K562 (cell line): ENCODE measurements at regions not wholly inside any gene's neighbourhood (a gene's known extent, or its start where the extent isn't known, plus 50 kb on each side); places are given as distances from the start of the nearest gene placed in this dataset.

Experiments used
- ATAC-seq: fragments of 200-7000 bp; cut with Tn5 transposase; 3 replicates; pipeline ENCODE4 v1.9.1; 2020; ENCODE audit warnings: moderate library complexity
- BruUV-seq: library from RNA; stranded (reverse); fragments of 400-500 nt; replicated peaks from 2 replicates; lab custom pipeline; 2021; lab: Mats Ljungman, UMichigan
- CTCF ChIA-PET: fragments of 300-600 bp; formaldehyde crosslinking; extraction: SDS; loops from one replicate; lab custom pipeline; 2021; ENCODE audit warnings: low intra/inter-chr PET ratio; lab: Yijun Ruan, JAX
- POLR2A ChIA-PET: fragments of 300-600, 350-650 bp; sonication (Branson Sonifier 250); formaldehyde crosslinking; extraction: SDS; loops from one replicate; lab custom pipeline; 2021; ENCODE audit warnings: antibody characterized with exemption, inconsistent platforms; lab: Yijun Ruan, JAX
- DNase-seq, 4 experiments: peaks; one replicate each; pipeline versions ENCODE4 v3.0.0 to v3.0.0-alpha.2; 2011 to 2018; ENCODE audit warnings: low spot score in 3 of 4, mixed read lengths in 3 of 4; ENCODE audit errors: extremely low read depth in 1 of 4
- FAIRE-seq: peaks from 2 replicates; lab custom pipeline; 2011; peaks lifted over from hg19 to GRCh38; lab: Jason Lieb, UNC
- H2AFZ ChIP-seq: 2 replicates; pipeline ENCODE4 v1.6.0; 2011; ENCODE audit warnings: low read depth, low read length, control low read depth, inconsistent platforms
- H3K27ac ChIP-seq: fragments of 200-600 bp; 3 replicates; pipeline ENCODE4 v1.8.0; 2011; ENCODE audit warnings: low read depth, mild to moderate bottlenecking, control low read depth, inconsistent platforms, low read length, moderate library complexity, mixed read lengths; ENCODE audit errors: extremely low read depth
- H3K27me3 ChIP-seq, 2 experiments: fragments of 300-600 bp in 1 of 2; 2 replicates in 1 of 2; 3 replicates in 1 of 2; pipeline versions ENCODE4 v1.6.0 to v1.8.0; 2011; ENCODE audit warnings: inconsistent platforms in 2 of 2, low read length in 2 of 2, mild to moderate bottlenecking in 1 of 2, mixed read lengths in 1 of 2, moderate library complexity in 1 of 2; ENCODE audit not compliant: control insufficient read depth in 2 of 2, insufficient read depth in 2 of 2
- H3K36me3 ChIP-seq: fragments of 300-600 bp; 3 replicates; pipeline ENCODE4 v1.8.0; 2011; ENCODE audit warnings: mild to moderate bottlenecking, low read length, inconsistent platforms; ENCODE audit not compliant: control insufficient read depth, insufficient read depth
- H3K4me1 ChIP-seq, 2 experiments: fragments of 200-600 bp in 1 of 2; replicated peaks in 1 of 2; 2 replicates in 1 of 2; 3 replicates in 1 of 2; pipeline versions ENCODE4 v1.5.1 to v1.8.0; 2011; ENCODE audit warnings: inconsistent platforms in 2 of 2, low read length in 2 of 2, mild to moderate bottlenecking in 1 of 2, mixed read lengths in 1 of 2, moderate library complexity in 1 of 2; ENCODE audit not compliant: control insufficient read depth in 2 of 2, insufficient read depth in 2 of 2
- H3K4me2 ChIP-seq: 2 replicates; pipeline ENCODE4 v1.6.1; 2011; ENCODE audit warnings: low read length, control low read depth, inconsistent platforms, mixed read lengths; ENCODE audit not compliant: insufficient read depth
- H3K4me3 ChIP-seq: fragments of 200-600 bp; sonication (generic), shearing (Covaris generic); 2 replicates; pipeline ENCODE4 v1.5.1; 2016; ENCODE audit warnings: control low read depth, inconsistent platforms
- H3K79me2 ChIP-seq: fragments of 200-600 bp; 3 replicates; pipeline ENCODE4 v1.8.0; 2011; ENCODE audit warnings: low read length, inconsistent platforms; ENCODE audit not compliant: control insufficient read depth, insufficient read depth
- H3K9ac ChIP-seq, 2 experiments: 2 replicates each; pipeline versions ENCODE4 v1.6.0 to v1.6.1; 2011; ENCODE audit warnings: low read depth in 2 of 2, low read length in 2 of 2, control low read depth in 1 of 2, inconsistent platforms in 1 of 2, mild to moderate bottlenecking in 1 of 2, mixed read lengths in 1 of 2; ENCODE audit not compliant: insufficient read depth in 1 of 2
- H3K9me1 ChIP-seq: one replicate; pipeline ENCODE4 v1.6.0; 2011; ENCODE audit warnings: inconsistent platforms, mild to moderate bottlenecking, low read length, moderate library complexity; ENCODE audit not compliant: control insufficient read depth, insufficient read depth
- H3K9me3 ChIP-seq: replicated peaks from 2 replicates; pipeline ENCODE4 v1.5.1; 2011; ENCODE audit warnings: low read depth, low read length, inconsistent platforms; ENCODE audit not compliant: control insufficient read depth, insufficient read depth
- H4K20me1 ChIP-seq: replicated peaks from 2 replicates; pipeline ENCODE4 v1.6.1; 2011; ENCODE audit warnings: low read length, inconsistent platforms, mixed read lengths; ENCODE audit not compliant: control insufficient read depth, insufficient read depth
- BDP1 ChIP-seq: IDR thresholded peaks from 3 replicates; pipeline ENCODE4 v1.6.1; 2011; ENCODE audit not compliant: insufficient read length, insufficient read depth
- CBFA2T2 ChIP-seq: fragments of 450-650 bp; conservative IDR thresholded peaks from 2 replicates; pipeline ENCODE4 v1.6.1; 2017; ENCODE audit warnings: mild to moderate bottlenecking
- HLTF ChIP-seq: fragments of 450-650 bp; IDR thresholded peaks from 2 replicates; pipeline ENCODE4 v1.6.1; 2016
- RAD21 ChIP-seq, 2 experiments: fragments of 250-450 bp in 1 of 2; fragments of 450-650 bp in 1 of 2; sonication (Bioruptor Pico) in 1 of 2; formaldehyde crosslinking in 1 of 2; IDR thresholded peaks in 1 of 2; conservative IDR thresholded peaks in 1 of 2; 2 replicates each; pipeline versions ENCODE4 v1.4.0 to v1.8.0; 2020 to 2022; ENCODE audit warnings: mild to moderate bottlenecking in 2 of 2, moderate library complexity in 1 of 2
- TGIF2 ChIP-seq: sonication (generic); formaldehyde crosslinking; IDR thresholded peaks from 2 replicates; pipeline ENCODE4 v1.8.1; 2022; ENCODE audit warnings: mild to moderate bottlenecking, missing genetic modification reagents, moderate library complexity
- ZNF436 ChIP-seq: fragments of 250-450, 450-650 bp; sonication (Bioruptor Pico); formaldehyde crosslinking; IDR thresholded peaks from 2 replicates; pipeline ENCODE4 v1.7.0; 2020; ENCODE audit warnings: mild to moderate bottlenecking
- ZNF76 ChIP-seq: fragments of 250-450 bp; sonication (Bioruptor Pico); IDR thresholded peaks from 2 replicates; pipeline ENCODE4 v1.4.0; 2020; ENCODE audit warnings: mild to moderate bottlenecking, moderate library complexity, borderline replicate concordance
- ZNF77 ChIP-seq: fragments of 250-450 bp; sonication (Bioruptor Pico); IDR thresholded peaks from 2 replicates; pipeline ENCODE4 v1.5.0; 2020
- ZNF778 ChIP-seq: fragments of 450-650 bp; formaldehyde crosslinking; IDR thresholded peaks from 2 replicates; pipeline ENCODE4 v1.4.0; 2020; ENCODE audit warnings: mild to moderate bottlenecking, moderate library complexity
- WGBS: fragments of 100-300 bp; shearing (Covaris generic); methylation state at CpG from one replicate; pipeline ENCODE4 v1.1.6; 2016; ENCODE audit warnings: low coverage, mixed read lengths; ENCODE audit not compliant: insufficient coverage; ENCODE audit errors: missing lambda C conversion rate; 5-methylcytosine and 5-hydroxymethylcytosine counted together
- in situ Hi-C: fragments of 300-500 bp; cut with MboI; formaldehyde crosslinking; loops from 4 replicates; pipeline ENCODE4 v1.15.0; 2018; ENCODE audit warnings: inconsistent platforms, mixed read lengths
- intact Hi-C: fragments of 100-400 bp; cut with micrococcal nuclease; formaldehyde crosslinking; loops from 2 replicates; pipeline ENCODE4 v1.14.2; 2022
- TF ChIP-seq, protein P1 (sequence below): sonication (generic); formaldehyde crosslinking; IDR thresholded peaks from 2 replicates; pipeline ENCODE4 v1.8.0; 2023; ENCODE audit warnings: missing genetic modification reagents, mild to moderate bottlenecking, borderline replicate concordance
- TF ChIP-seq, protein P2 (sequence below): sonication (generic); formaldehyde crosslinking; IDR thresholded peaks from 2 replicates; pipeline ENCODE4 v1.8.0; 2022; ENCODE audit warnings: missing genetic modification reagents, mild to moderate bottlenecking, borderline replicate concordance
- TF ChIP-seq, protein P3 (sequence below): sonication (generic); formaldehyde crosslinking; IDR thresholded peaks from 2 replicates; pipeline ENCODE4 v1.8.0; 2023; ENCODE audit warnings: mild to moderate bottlenecking, missing genetic modification reagents

DNA sequence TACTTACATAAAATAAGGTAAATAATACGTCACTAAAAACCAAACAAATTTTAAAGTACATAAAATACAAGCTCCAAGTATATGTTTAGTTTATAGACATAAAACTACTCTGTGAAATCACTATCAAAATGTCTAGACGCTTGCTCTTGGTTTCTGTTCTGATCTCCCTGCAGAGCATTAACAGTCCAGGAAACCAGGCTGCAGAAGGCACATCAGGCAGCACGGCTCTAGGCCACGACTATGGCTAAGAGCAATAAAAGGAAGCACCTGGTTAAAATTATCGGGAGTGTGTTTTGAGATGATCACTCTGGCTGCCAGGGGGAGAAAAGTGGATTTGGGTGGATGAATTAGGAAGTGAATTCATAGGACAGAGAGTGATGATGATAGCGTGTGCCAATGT is 196.0 kb upstream of the SPHKAP start:
- POLR2A ChIA-PET: no interaction called here
- TF ChIP-seq ZNF436 (CRISPR knock-in tag): no peak
- no peak for TF ChIP-seq HLTF
- no peak for TF ChIP-seq BDP1
- TF ChIP-seq, protein P1, sequence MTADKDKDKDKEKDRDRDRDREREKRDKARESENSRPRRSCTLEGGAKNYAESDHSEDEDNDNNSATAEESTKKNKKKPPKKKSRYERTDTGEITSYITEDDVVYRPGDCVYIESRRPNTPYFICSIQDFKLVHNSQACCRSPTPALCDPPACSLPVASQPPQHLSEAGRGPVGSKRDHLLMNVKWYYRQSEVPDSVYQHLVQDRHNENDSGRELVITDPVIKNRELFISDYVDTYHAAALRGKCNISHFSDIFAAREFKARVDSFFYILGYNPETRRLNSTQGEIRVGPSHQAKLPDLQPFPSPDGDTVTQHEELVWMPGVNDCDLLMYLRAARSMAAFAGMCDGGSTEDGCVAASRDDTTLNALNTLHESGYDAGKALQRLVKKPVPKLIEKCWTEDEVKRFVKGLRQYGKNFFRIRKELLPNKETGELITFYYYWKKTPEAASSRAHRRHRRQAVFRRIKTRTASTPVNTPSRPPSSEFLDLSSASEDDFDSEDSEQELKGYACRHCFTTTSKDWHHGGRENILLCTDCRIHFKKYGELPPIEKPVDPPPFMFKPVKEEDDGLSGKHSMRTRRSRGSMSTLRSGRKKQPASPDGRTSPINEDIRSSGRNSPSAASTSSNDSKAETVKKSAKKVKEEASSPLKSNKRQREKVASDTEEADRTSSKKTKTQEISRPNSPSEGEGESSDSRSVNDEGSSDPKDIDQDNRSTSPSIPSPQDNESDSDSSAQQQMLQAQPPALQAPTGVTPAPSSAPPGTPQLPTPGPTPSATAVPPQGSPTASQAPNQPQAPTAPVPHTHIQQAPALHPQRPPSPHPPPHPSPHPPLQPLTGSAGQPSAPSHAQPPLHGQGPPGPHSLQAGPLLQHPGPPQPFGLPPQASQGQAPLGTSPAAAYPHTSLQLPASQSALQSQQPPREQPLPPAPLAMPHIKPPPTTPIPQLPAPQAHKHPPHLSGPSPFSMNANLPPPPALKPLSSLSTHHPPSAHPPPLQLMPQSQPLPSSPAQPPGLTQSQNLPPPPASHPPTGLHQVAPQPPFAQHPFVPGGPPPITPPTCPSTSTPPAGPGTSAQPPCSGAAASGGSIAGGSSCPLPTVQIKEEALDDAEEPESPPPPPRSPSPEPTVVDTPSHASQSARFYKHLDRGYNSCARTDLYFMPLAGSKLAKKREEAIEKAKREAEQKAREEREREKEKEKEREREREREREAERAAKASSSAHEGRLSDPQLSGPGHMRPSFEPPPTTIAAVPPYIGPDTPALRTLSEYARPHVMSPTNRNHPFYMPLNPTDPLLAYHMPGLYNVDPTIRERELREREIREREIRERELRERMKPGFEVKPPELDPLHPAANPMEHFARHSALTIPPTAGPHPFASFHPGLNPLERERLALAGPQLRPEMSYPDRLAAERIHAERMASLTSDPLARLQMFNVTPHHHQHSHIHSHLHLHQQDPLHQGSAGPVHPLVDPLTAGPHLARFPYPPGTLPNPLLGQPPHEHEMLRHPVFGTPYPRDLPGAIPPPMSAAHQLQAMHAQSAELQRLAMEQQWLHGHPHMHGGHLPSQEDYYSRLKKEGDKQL: no peak
- no peak for TF ChIP-seq CBFA2T2
- TF ChIP-seq ZNF77 (CRISPR knock-in tag): no peak
- TF ChIP-seq, protein P2, sequence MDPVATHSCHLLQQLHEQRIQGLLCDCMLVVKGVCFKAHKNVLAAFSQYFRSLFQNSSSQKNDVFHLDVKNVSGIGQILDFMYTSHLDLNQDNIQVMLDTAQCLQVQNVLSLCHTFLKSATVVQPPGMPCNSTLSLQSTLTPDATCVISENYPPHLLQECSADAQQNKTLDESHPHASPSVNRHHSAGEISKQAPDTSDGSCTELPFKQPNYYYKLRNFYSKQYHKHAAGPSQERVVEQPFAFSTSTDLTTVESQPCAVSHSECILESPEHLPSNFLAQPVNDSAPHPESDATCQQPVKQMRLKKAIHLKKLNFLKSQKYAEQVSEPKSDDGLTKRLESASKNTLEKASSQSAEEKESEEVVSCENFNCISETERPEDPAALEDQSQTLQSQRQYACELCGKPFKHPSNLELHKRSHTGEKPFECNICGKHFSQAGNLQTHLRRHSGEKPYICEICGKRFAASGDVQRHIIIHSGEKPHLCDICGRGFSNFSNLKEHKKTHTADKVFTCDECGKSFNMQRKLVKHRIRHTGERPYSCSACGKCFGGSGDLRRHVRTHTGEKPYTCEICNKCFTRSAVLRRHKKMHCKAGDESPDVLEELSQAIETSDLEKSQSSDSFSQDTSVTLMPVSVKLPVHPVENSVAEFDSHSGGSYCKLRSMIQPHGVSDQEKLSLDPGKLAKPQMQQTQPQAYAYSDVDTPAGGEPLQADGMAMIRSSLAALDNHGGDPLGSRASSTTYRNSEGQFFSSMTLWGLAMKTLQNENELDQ (CRISPR knock-in tag): no peak
- no peak for TF ChIP-seq RAD21 (CRISPR knock-in tag; conservative IDR thresholded peaks at IDR 0.05 in 1 of 2, IDR thresholded peaks at IDR 0.05 in 1 of 2)
- TF ChIP-seq ZNF778 (CRISPR knock-in tag): no peak
- TF ChIP-seq TGIF2: no peak
- no peak for TF ChIP-seq ZNF76
- TF ChIP-seq, protein P3, sequence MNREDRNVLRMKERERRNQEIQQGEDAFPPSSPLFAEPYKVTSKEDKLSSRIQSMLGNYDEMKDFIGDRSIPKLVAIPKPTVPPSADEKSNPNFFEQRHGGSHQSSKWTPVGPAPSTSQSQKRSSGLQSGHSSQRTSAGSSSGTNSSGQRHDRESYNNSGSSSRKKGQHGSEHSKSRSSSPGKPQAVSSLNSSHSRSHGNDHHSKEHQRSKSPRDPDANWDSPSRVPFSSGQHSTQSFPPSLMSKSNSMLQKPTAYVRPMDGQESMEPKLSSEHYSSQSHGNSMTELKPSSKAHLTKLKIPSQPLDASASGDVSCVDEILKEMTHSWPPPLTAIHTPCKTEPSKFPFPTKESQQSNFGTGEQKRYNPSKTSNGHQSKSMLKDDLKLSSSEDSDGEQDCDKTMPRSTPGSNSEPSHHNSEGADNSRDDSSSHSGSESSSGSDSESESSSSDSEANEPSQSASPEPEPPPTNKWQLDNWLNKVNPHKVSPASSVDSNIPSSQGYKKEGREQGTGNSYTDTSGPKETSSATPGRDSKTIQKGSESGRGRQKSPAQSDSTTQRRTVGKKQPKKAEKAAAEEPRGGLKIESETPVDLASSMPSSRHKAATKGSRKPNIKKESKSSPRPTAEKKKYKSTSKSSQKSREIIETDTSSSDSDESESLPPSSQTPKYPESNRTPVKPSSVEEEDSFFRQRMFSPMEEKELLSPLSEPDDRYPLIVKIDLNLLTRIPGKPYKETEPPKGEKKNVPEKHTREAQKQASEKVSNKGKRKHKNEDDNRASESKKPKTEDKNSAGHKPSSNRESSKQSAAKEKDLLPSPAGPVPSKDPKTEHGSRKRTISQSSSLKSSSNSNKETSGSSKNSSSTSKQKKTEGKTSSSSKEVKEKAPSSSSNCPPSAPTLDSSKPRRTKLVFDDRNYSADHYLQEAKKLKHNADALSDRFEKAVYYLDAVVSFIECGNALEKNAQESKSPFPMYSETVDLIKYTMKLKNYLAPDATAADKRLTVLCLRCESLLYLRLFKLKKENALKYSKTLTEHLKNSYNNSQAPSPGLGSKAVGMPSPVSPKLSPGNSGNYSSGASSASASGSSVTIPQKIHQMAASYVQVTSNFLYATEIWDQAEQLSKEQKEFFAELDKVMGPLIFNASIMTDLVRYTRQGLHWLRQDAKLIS (CRISPR knock-in tag): no peak

More for the DNA sequence above, 196.0 kb upstream of the SPHKAP start:
- intact Hi-C loops (no loop called here), in situ Hi-C loops (no loop called here)
- H3K36me3 ChIP-seq: no peaks in the 10 kb centered on the region
- no peak overlapping the region for H3K9ac ChIP-seq
- ATAC-seq: no peak
- no peak overlapping the region for H3K27ac ChIP-seq
- no peak overlapping the region for H3K4me3 ChIP-seq
- no peak for FAIRE-seq
- no peaks in the 10 kb centered on the region for H3K27me3 ChIP-seq
- no peaks in the 10 kb centered on the region for H4K20me1 ChIP-seq
- no peak overlapping the region for H2AFZ ChIP-seq
- no peaks in the 10 kb centered on the region for H3K9me1 ChIP-seq
- H3K4me1 ChIP-seq: no peaks in the 10 kb centered on the region
- H3K4me2 ChIP-seq: no peak overlapping the region
- no TSS peak for BruUV-seq
- no peaks in the 10 kb centered on the region for H3K9me3 ChIP-seq
- 0% methylated on average over 6 of the region's 6 CpGs for WGBS
- CTCF ChIA-PET: no interaction called here
- H3K79me2 ChIP-seq: no peaks in the 10 kb centered on the region
- DNase-seq: no peak
